Spinal cord (tissue), 9 donors: ENCODE measurements at regions not wholly inside any gene's neighbourhood (a gene's known extent, or its start where the extent isn't known, plus 50 kb on each side); places are given as distances from the start of the nearest gene placed in this dataset.
A peak's percentile ranks its signal among the peaks of the same experiment; 100 is the strongest.

Experiments
- DNase-seq, 6 donors: peaks; one replicate each; pipeline versions ENCODE4 v3.0.0 to v3.0.0-alpha.2; 2013 to 2015; ENCODE audit warnings: low spot score in 6 of 6, low read depth in 4 of 6
- H3K27ac ChIP-seq: one replicate; pipeline ENCODE4 v1.5.1; 2013; ENCODE audit warnings: low read depth, low read length, control low read depth
- H3K27me3 ChIP-seq: one replicate; pipeline ENCODE4 v1.6.1; 2013; ENCODE audit warnings: low read length; ENCODE audit not compliant: control insufficient read depth, insufficient read depth
- H3K36me3 ChIP-seq: one replicate; pipeline ENCODE4 v1.6.1; 2013; ENCODE audit warnings: low read length; ENCODE audit not compliant: control insufficient read depth, insufficient read depth
- H3K4me1 ChIP-seq: one replicate; pipeline ENCODE4 v1.6.1; 2013; ENCODE audit warnings: low read length; ENCODE audit not compliant: control insufficient read depth, insufficient read depth
- H3K4me3 ChIP-seq: one replicate; pipeline ENCODE4 v1.5.1; 2013; ENCODE audit warnings: low read depth, low read length, control low read depth
- H3K9me3 ChIP-seq: one replicate; pipeline ENCODE4 v1.6.1; 2013; ENCODE audit warnings: low read length; ENCODE audit not compliant: control insufficient read depth, insufficient read depth
- WGBS: methylation state at CpG from one replicate; pipeline ENCODE4 v1.1.5; 2013; ENCODE audit warnings: missing lambda C conversion rate; ENCODE audit not compliant: insufficient coverage; 5-methylcytosine and 5-hydroxymethylcytosine counted together
- donor health status: healthy.

- H3K9me3 ChIP-seq, result no peaks in the 10 kb centered on the region
- 84% methylated on average over 10 of the region's 10 CpGs for WGBS
- H3K27me3 ChIP-seq, result no peaks in the 10 kb centered on the region
- no peaks in the 10 kb centered on the region for H3K4me1 ChIP-seq
- no peak overlapping the region for H3K27ac ChIP-seq
- no peaks in the 10 kb centered on the region for H3K36me3 ChIP-seq
- DNase-seq, result no peak
- no peak overlapping the region for H3K4me3 ChIP-seq
These were observed 210.6 kb upstream of the FAT1 start for GRCh38 chr4:186934244-186934643.

GRCh38 chr4:186934841-186935443, 211.3 kb upstream of the FAT1 start:
- H3K27me3 ChIP-seq, result no peaks in the 10 kb centered on the region
- H3K4me3 ChIP-seq, result no peak overlapping the region
- no peaks in the 10 kb centered on the region for H3K4me1 ChIP-seq
- no peak for DNase-seq
- WGBS, result 97% methylated on average over 6 of the region's 8 CpGs
- no peak overlapping the region for H3K27ac ChIP-seq
- H3K36me3 ChIP-seq, result no peaks in the 10 kb centered on the region
- no peaks in the 10 kb centered on the region for H3K9me3 ChIP-seq

- no peak for DNase-seq
- WGBS, result 92% methylated on average over 2 of the region's 4 CpGs
- Histone ChIP-seq H3K36me3 (no peaks in the 10 kb centered on the region), H3K27ac (no peak overlapping the region), H3K4me1 (no peaks in the 10 kb centered on the region), H3K27me3 (no peaks in the 10 kb centered on the region), H3K9me3 (no peaks in the 10 kb centered on the region), H3K4me3 (no peak overlapping the region)
These were observed 212.2 kb upstream of the FAT1 start for GRCh38 chr4:186935901-186936300.

DNA sequence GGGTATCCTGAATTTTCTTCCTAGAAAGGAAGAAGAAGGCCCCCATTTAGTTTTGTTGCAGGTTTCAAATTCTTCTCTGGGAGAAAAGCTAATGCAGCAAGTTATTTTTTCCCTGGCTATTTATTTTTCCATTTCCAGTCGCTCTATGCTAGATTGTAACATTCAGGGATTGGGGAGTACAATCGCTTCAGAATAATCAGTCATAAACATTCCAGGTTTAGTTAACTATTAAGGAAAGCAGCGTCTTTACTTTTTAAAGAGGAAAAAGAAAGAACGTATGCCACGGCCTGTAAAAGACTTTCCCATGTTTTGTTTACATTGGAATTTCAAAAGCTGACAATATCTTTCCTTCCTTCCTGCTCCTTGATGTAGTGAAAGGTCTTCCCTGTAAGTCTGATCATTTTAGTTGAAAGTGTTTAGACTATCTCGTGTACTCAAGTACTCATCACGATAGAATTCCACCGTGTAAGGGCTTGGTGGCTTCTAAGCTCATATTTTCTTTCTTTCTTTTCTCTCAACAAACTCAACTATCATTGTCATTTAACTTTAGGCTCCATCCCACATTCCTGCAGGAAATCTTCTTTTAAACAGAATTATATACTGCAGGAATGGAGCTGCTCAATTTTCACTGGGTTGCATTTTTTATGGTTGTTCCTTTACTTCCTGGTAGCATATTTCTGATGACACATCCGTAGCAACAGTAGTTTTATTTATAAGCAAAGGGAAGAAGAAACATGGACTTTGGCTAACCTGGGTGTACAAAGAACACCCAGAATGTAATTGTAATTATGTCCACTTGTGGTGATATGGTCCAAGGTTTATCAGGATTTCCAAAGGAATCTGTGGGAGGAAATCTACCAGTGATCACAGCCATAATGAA, 213.1 kb upstream of the FAT1 start:
- H3K4me1 ChIP-seq, result no peaks in the 10 kb centered on the region
- no peak for DNase-seq
- no peak overlapping the region for H3K4me3 ChIP-seq
- H3K27ac ChIP-seq, result no peak overlapping the region
- H3K27me3 ChIP-seq, result no peaks in the 10 kb centered on the region
- no peaks in the 10 kb centered on the region for H3K9me3 ChIP-seq
- H3K36me3 ChIP-seq, result no peaks in the 10 kb centered on the region
- WGBS, result no CpG with 5 or more reads among the region's 9 CpGs

DNA sequence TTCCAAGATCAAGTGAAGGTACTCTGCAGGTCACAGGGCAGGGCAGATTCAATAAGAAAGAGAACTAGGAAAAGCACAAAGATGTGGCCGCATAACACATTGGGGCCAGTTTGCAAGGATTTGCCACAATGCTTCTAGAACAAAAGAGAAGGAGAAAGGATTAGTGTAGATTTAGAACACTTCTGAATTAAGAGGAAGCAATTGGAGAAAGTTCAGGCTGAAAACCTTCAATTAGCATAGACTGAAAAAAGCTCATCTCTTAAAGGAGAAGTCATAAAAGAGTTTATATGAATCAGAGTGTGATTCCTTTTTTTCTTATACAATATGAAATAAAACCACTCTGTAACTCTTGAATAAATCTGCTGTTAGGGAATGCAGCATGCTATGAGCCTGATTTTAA, 215.6 kb upstream of the FAT1 start:
- peaks cover 11% of the 10 kb centered on the region for H3K4me1 ChIP-seq
- DNase-seq, result no peak
- no peaks in the 10 kb centered on the region for H3K27me3 ChIP-seq
- H3K4me3 ChIP-seq, result no peak overlapping the region
- 67% methylated on average over 1 of the region's 1 CpG for WGBS
- H3K27ac ChIP-seq, result no peak overlapping the region
- no peaks in the 10 kb centered on the region for H3K9me3 ChIP-seq
- H3K36me3 ChIP-seq, result no peaks in the 10 kb centered on the region

DNA sequence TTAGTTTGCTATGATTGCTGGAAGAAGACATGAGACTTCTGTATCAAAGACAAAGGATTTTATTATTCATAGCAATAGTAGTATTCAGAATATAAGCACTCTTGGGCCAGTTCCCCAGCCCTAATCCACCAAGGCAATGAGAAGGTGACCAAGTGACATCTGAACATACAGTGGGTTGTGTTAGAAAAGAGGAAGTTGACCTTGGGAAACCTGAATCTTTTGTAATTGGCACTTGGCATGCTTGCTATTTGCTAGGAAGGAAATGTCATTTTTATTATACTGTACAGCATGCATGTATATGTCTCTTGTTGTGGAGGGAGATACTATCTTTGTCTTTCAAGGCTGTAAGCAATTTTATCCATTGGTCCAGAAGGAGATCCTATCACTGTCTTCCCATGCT, 216.1 kb upstream of the FAT1 start:
- H3K4me1 ChIP-seq, result peaks cover 11% of the 10 kb centered on the region
- no peaks in the 10 kb centered on the region for H3K9me3 ChIP-seq
- DNase-seq, result no peak
- H3K4me3 ChIP-seq, result no peak overlapping the region
- H3K27ac ChIP-seq, result no peak overlapping the region
- no peaks in the 10 kb centered on the region for H3K36me3 ChIP-seq
- no peaks in the 10 kb centered on the region for H3K27me3 ChIP-seq

- Histone ChIP-seq H3K27ac (no peak overlapping the region), H3K4me1 (peaks cover 11% of the 10 kb centered on the region), H3K4me3 (no peak overlapping the region), H3K9me3 (no peaks in the 10 kb centered on the region), H3K27me3 (no peaks in the 10 kb centered on the region), H3K36me3 (no peaks in the 10 kb centered on the region)
- WGBS, result 100% methylated on average over 1 of the region's 2 CpGs
- DNase-seq, result no peak
These were observed 216.8 kb upstream of the FAT1 start for GRCh38 chr4:186940476-186940875.

DNA sequence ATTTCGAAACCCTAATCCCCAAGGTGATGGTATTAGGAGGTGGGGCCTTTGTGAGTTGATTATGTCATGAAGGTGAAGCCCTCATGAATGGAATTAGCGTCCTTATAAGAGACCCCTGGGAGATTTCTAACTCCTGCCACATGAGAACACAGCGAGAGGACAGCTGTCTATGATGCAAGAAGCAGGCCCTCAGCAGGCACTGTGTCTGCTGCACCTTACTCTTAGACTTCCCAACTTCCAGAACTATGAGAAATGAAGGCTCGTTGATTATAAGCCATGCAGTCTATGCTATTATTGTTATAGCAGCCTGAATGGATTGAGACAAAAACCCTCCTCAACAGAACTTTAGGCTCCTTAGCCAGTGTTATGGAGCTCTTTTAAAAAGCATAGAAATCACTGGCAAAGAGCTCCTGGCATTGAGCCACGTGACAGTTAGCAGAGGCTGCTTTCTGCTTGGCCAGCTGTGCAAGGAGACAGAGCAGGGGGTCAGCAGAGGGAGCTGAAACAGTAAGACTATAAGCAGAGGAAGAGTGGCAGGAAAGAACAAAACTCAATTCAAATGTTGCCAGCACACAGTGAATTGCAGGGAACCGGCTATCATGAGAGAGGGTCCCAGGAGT, 219.2 kb upstream of the FAT1 start:
- DNase-seq, result peak in 5 of 6 donors; percentile 38 to 85 (median 50)
- Histone ChIP-seq H3K4me3 (no peak overlapping the region), H3K9me3 (no peaks in the 10 kb centered on the region), H3K27ac (no peak overlapping the region), H3K4me1 (peaks cover 14% of the 10 kb centered on the region), H3K27me3 (no peaks in the 10 kb centered on the region), H3K36me3 (no peaks in the 10 kb centered on the region)
- 19% methylated on average over 2 of the region's 6 CpGs for WGBS

DNA sequence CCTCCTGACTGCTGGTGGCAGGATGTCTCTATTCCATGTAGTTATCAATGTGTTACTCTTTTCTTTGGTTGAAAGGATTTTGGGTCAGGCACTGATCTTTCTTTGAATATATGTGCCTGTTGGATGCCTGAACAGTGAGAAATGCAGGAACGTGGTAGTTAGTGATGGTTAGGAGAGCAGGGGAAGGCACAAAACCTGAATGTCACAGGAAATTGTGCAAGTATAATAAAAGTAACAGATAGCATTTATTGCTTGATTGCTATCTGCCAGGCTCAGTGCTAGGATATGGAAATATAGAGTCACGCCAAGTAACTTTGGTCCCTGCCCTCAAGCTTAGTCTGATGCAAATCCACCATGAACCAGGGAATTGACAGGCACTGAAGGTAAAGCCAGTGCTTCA, 219.8 kb upstream of the FAT1 start:
- Histone ChIP-seq H3K27me3 (no peaks in the 10 kb centered on the region), H3K9me3 (no peaks in the 10 kb centered on the region), H3K27ac (no peak overlapping the region), H3K4me1 (peaks cover 15% of the 10 kb centered on the region), H3K36me3 (no peaks in the 10 kb centered on the region), H3K4me3 (no peak overlapping the region)
- DNase-seq, result no peak
- 46% methylated on average over 2 of the region's 2 CpGs for WGBS

- no peaks in the 10 kb centered on the region for H3K27me3 ChIP-seq
- WGBS, result 89% methylated on average over 6 of the region's 6 CpGs
- no peaks in the 10 kb centered on the region for H3K9me3 ChIP-seq
- H3K4me1 ChIP-seq, result peaks cover 17% of the 10 kb centered on the region
- no peaks in the 10 kb centered on the region for H3K36me3 ChIP-seq
- H3K27ac ChIP-seq, result no peak overlapping the region
- H3K4me3 ChIP-seq, result no peak overlapping the region
- DNase-seq, result no peak
These were observed 222.5 kb upstream of the FAT1 start for GRCh38 chr4:186946136-186946535.
